A673 (cell line): ENCODE measurements at regions not wholly inside any gene's neighbourhood (a gene's known extent, or its start where the extent isn't known, plus 50 kb on each side); places are given as distances from the start of the nearest gene placed in this dataset.

ENCODE experiments used
- EZH2 ChIP-seq: fragments of 200-600 bp; sonication (generic); IDR thresholded peaks from 2 replicates; pipeline ENCODE4 v1.6.1; 2017; ENCODE audit warnings: borderline replicate concordance, low read depth, mild to moderate bottlenecking, mixed read lengths, antibody characterized with exemption, low read length; ENCODE audit not compliant: poor library complexity, severe bottlenecking
- TF ChIP-seq, protein P1 (sequence below): fragments of 300-800, 200-600 bp; sonication (generic); conservative IDR thresholded peaks from 2 replicates; pipeline ENCODE4 v1.5.1; 2017; ENCODE audit warnings: low read depth, mild to moderate bottlenecking, antibody characterized with exemption, low read length, moderate library complexity, mixed read lengths

DNA sequence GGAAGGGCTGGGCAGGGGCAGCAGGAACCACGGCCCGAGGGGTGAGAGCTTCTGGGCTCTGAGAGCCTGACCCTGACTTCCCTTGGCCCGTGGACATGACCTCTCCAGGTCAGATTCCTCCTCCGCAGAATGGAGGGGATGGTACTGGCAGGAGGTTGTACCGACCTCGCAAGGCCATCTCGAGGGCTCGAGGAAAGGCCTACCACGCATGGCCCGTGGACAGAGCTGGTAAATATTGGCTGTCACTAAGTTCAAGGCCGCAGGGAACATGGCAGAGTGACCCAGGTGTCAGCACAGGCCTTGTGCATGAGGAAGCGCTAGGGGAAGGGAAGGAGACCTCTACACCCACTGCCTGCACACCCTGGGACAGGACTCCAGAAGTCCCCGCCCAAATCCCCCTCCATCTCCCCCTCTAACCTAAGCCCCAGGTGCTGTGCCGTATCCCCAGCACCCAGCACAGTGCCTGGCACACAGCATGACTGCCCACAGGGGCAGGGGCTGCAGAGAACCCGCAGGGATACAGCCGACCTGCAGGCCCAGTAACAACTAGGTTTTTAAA, 54.9 kb upstream of the PPP2R5C start:
- TF ChIP-seq, protein P1, sequence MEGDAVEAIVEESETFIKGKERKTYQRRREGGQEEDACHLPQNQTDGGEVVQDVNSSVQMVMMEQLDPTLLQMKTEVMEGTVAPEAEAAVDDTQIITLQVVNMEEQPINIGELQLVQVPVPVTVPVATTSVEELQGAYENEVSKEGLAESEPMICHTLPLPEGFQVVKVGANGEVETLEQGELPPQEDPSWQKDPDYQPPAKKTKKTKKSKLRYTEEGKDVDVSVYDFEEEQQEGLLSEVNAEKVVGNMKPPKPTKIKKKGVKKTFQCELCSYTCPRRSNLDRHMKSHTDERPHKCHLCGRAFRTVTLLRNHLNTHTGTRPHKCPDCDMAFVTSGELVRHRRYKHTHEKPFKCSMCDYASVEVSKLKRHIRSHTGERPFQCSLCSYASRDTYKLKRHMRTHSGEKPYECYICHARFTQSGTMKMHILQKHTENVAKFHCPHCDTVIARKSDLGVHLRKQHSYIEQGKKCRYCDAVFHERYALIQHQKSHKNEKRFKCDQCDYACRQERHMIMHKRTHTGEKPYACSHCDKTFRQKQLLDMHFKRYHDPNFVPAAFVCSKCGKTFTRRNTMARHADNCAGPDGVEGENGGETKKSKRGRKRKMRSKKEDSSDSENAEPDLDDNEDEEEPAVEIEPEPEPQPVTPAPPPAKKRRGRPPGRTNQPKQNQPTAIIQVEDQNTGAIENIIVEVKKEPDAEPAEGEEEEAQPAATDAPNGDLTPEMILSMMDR: no peak
- TF ChIP-seq EZH2: no peak
